Tibial nerve (tissue), 3 donors: ENCODE measurements at regions not wholly inside any gene's neighbourhood (a gene's known extent, or its start where the extent isn't known, plus 50 kb on each side); places are given as distances from the start of the nearest gene placed in this dataset.

ENCODE experiments used
- CTCF ChIP-seq, 5 experiments: fragments of 200-600 bp in 3 of 5; fragments of 450-650 bp in 2 of 5; sonication (generic) in 3 of 5; IDR thresholded peaks; one replicate each; pipeline ENCODE4 v1.5.1; 2016 to 2019; ENCODE audit warnings: antibody characterized with exemption in 5 of 5, mild to moderate bottlenecking in 3 of 5, moderate library complexity in 2 of 5
- POLR2A ChIP-seq, 2 donors: fragments of 450-650 bp; IDR thresholded peaks; one replicate each; pipeline ENCODE4 v1.6.1; 2017; ENCODE audit warnings: antibody characterized with exemption in 2 of 2, mild to moderate bottlenecking in 2 of 2, moderate library complexity in 2 of 2

- TF ChIP-seq CTCF (IDR thresholded peaks at IDR 0.05) (no peak), POLR2A (IDR thresholded peaks at IDR 0.05) (no peak)
These were observed 2123.7 kb upstream of the C9orf72 start for GRCh38 chr9:29697011-29697410.
